Adrenal gland (tissue), 9 donors: ENCODE measurements at regions not wholly inside any gene's neighbourhood (a gene's known extent, or its start where the extent isn't known, plus 50 kb on each side); places are given as distances from the start of the nearest gene placed in this dataset.

ENCODE experiments used
- DNase-seq, 7 donors: peaks; one replicate each; pipeline ENCODE4 v3.0.0-alpha.2; 2019 to 2020
- H3K27ac ChIP-seq, 5 donors: fragments of 200-600 bp; sonication (generic) in 4 of 5; 1 replicate in 3 of 5; 2 replicates in 2 of 5; pipeline versions ENCODE4 v1.5.1 to v1.8.0; 2016 to 2020; ENCODE audit warnings: mild to moderate bottlenecking in 1 of 5
- H3K27me3 ChIP-seq: fragments of 200-600 bp; 2 replicates; pipeline ENCODE4 v1.8.0; 2021
- H3K36me3 ChIP-seq, 2 donors: fragments of 200-600 bp; replicated peaks in 1 of 2; 1 replicate in 1 of 2; 2 replicates in 1 of 2; pipeline versions ENCODE4 v1.5.1 to v1.8.0; 2018 to 2022
- H3K4me1 ChIP-seq, 2 donors: fragments of 200-600 bp; replicated peaks in 1 of 2; 1 replicate in 1 of 2; 2 replicates in 1 of 2; pipeline versions ENCODE4 v1.5.1 to v1.8.0; 2018 to 2021
- H3K4me3 ChIP-seq, 4 donors: fragments of 200-600 bp; sonication (generic) in 3 of 4; one replicate each; pipeline ENCODE4 v1.5.1; 2016 to 2018
- H3K9me3 ChIP-seq, 3 donors: fragments of 200-600 bp; sonication (generic) in 1 of 3; replicated peaks in 1 of 3; 1 replicate in 2 of 3; 2 replicates in 1 of 3; pipeline versions ENCODE4 v1.5.1 to v1.8.0; 2016 to 2021
- POLR2A ChIP-seq, 2 donors: fragments of 450-650 bp; IDR thresholded peaks; one replicate each; pipeline ENCODE4 v1.6.1; 2017; ENCODE audit warnings: antibody characterized with exemption in 2 of 2, mild to moderate bottlenecking in 2 of 2, moderate library complexity in 1 of 2
- WGBS, 4 donors: extraction: QIAGEN DNeasy Blood & Tissue Kit in 2 of 4; methylation state at CpG; one replicate each; pipeline versions ENCODE4 v1.1.5 to v1.1.7; 2013 to 2017; 5-methylcytosine and 5-hydroxymethylcytosine counted together
- intact Hi-C, 2 donors: fragments of 100-400 bp; cut with DNase I; formaldehyde crosslinking; loops; one replicate each; pipeline versions ENCODE4 v1.14.1 to v1.15.0; 2022 to 2023
- TF ChIP-seq, protein P1 (sequence below), 6 experiments: fragments of 450-650 bp in 4 of 6; fragments of 200-600 bp in 2 of 6; sonication (generic) in 1 of 6; IDR thresholded peaks; 1 replicate in 5 of 6; 2 replicates in 1 of 6; pipeline versions ENCODE4 v1.5.1 to v1.8.0; 2016 to 2021; ENCODE audit warnings: antibody characterized with exemption in 6 of 6, mild to moderate bottlenecking in 2 of 6, moderate library complexity in 1 of 6
- donor health status: healthy with polysubstance abuse.
- donor health status: Bipolar disorder and iron deficiency.
- donor health status: DM: yes; HTN: yes; CAD: no.
- donor health status: DM: no; HTN: no; CAD: no.
- donor health status: DM: no; HTN: no; CAD: no.

- Histone ChIP-seq H3K27ac (no peak overlapping the region), H3K27me3 (no peaks in the 10 kb centered on the region), H3K4me3 (no peak overlapping the region), H3K4me1 (no peaks in the 10 kb centered on the region), H3K36me3 (no peaks in the 10 kb centered on the region), H3K9me3 (no peaks in the 10 kb centered on the region)
- intact Hi-C loops, result no loop called here
- 92 to 95% (median 94%) methylated on average over 7 to 9 of the region's 9 CpGs for WGBS, 4 donors
- no peak for DNase-seq
- TF ChIP-seq, protein P1, sequence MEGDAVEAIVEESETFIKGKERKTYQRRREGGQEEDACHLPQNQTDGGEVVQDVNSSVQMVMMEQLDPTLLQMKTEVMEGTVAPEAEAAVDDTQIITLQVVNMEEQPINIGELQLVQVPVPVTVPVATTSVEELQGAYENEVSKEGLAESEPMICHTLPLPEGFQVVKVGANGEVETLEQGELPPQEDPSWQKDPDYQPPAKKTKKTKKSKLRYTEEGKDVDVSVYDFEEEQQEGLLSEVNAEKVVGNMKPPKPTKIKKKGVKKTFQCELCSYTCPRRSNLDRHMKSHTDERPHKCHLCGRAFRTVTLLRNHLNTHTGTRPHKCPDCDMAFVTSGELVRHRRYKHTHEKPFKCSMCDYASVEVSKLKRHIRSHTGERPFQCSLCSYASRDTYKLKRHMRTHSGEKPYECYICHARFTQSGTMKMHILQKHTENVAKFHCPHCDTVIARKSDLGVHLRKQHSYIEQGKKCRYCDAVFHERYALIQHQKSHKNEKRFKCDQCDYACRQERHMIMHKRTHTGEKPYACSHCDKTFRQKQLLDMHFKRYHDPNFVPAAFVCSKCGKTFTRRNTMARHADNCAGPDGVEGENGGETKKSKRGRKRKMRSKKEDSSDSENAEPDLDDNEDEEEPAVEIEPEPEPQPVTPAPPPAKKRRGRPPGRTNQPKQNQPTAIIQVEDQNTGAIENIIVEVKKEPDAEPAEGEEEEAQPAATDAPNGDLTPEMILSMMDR (IDR thresholded peaks at IDR 0.05), result no peak
- TF ChIP-seq POLR2A (IDR thresholded peaks at IDR 0.05), result no peak
These were observed 177.9 kb upstream of the SLC14A2 start for GRCh38 chr18:45437366-45437765.

- DNase-seq, result no peak
- Histone ChIP-seq H3K36me3 (no peaks in the 10 kb centered on the region), H3K4me3 (no peak overlapping the region), H3K4me1 (no peaks in the 10 kb centered on the region), H3K27me3 (no peaks in the 10 kb centered on the region), H3K9me3 (no peaks in the 10 kb centered on the region), H3K27ac (no peak overlapping the region)
- intact Hi-C loops, result no loop called here
- WGBS, 4 donors, result 71 to 83% (median 81%) methylated on average over 2 of the region's 2 CpGs
- TF ChIP-seq, protein P1 (IDR thresholded peaks at IDR 0.05), result no peak
- TF ChIP-seq POLR2A (IDR thresholded peaks at IDR 0.05), result no peak
These were observed 175.2 kb upstream of the SLC14A2 start for GRCh38 chr18:45439851-45440645.

DNA sequence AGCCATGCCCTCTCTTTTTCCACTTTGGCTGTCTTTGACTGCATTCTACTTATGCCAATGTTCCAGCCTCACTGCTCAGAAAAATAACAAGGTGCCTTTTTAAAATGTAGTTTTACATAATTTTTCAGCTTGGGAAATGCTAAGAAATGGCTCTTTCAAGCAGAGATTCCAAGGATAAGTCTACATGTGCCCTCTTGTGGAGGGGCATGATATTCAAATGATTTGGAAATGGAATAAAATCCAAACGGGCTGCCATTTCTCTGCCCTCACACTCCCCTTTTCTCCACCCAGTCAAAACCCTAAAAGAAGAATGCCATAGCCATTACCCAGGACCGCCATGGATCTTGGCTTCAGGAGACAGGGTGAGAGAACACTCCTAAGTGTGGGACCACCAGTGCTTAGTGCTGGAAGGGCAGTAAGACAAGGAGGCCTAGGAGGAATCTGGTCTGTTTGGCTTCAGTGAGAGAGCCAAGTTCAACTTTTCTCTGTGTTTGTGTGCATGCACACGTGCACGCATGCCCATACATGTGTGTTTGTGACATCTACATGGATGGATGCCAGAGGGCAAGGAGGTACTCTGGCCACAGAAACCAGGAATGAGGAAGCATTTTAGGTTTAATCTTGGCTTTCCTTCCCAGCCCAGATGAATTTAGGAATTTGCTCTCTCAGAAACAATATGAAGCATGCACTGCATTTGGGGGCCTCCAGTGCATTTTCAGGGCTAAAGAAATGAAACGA, 174.0 kb upstream of the SLC14A2 start:
- intact Hi-C loops, result no loop called here
- H3K4me1 ChIP-seq, result no peaks in the 10 kb centered on the region
- TF ChIP-seq POLR2A (IDR thresholded peaks at IDR 0.05), result no peak
- TF ChIP-seq, protein P1 (IDR thresholded peaks at IDR 0.05), result peak in 5 of 6 experiments; percentile 34 to 53 (median 45)
- no peaks in the 10 kb centered on the region for H3K9me3 ChIP-seq
- WGBS, 4 donors, result 59 to 76% (median 68%) methylated on average over 5 of the region's 5 CpGs
- no peak overlapping the region for H3K27ac ChIP-seq
- DNase-seq, result peak in 1 of 7 donors; percentile 14
- no peaks in the 10 kb centered on the region for H3K36me3 ChIP-seq
- H3K4me3 ChIP-seq, result no peak overlapping the region
- no peaks in the 10 kb centered on the region for H3K27me3 ChIP-seq

DNA sequence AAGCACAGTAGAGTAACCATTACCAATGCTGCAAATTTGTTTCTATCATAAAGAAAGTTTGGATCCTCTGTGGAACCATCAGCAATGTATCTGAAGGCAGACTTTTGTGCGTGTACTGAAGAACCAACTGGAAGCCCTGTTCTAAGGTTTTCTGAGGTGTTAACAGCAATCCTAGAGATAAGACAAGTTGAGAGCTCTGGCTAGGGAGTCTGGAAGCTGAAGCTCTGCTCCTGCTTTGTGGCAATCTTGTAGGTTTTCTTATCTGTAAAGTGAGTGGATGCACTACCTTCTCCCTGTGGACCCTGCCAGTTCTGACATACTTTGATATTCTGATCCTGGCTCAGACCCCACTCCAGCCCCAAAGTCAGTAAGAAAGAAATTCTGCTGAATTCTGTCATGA, 171.2 kb upstream of the SLC14A2 start:
- DNase-seq, result no peak
- no peaks in the 10 kb centered on the region for H3K9me3 ChIP-seq
- intact Hi-C loops, result no loop called here
- no peak overlapping the region for H3K27ac ChIP-seq
- TF ChIP-seq, protein P1 (IDR thresholded peaks at IDR 0.05), result no peak
- TF ChIP-seq POLR2A (IDR thresholded peaks at IDR 0.05), result no peak
- H3K4me3 ChIP-seq, result no peak overlapping the region
- no peaks in the 10 kb centered on the region for H3K36me3 ChIP-seq
- peaks cover 0 to 6% of the 10 kb centered on the region in 2 donors for H3K4me1 ChIP-seq
- no peaks in the 10 kb centered on the region for H3K27me3 ChIP-seq
- 76 to 95% (median 90%) methylated on average over 1 of the region's 1 CpG for WGBS, 4 donors
